HCT116 (cell line): ENCODE measurements at regions not wholly inside any gene's neighbourhood (a gene's known extent, or its start where the extent isn't known, plus 50 kb on each side); places are given as distances from the start of the nearest gene placed in this dataset.
"Not testable (repeated sequence)": the region's sequence is repeated elsewhere in the genome, so short reads cannot be mapped to it uniquely, and the experiment has no call there.

Experiments
- CEBPB ChIP-seq: IDR thresholded peaks from 2 replicates; pipeline ENCODE4 v1.6.1; 2012; ENCODE audit warnings: low read depth
- EZH2 ChIP-seq: fragments of 200-600 bp; sonication (generic); IDR thresholded peaks from 2 replicates; pipeline ENCODE4 v1.6.1; 2017; ENCODE audit warnings: antibody characterized with exemption, mixed run types
- EZH2phosphoT487 ChIP-seq: fragments of 200-600 bp; IDR thresholded peaks from 2 replicates; pipeline ENCODE4 v1.6.1; 2018; ENCODE audit warnings: antibody characterized with exemption, borderline replicate concordance
- POLR2A ChIP-seq: IDR thresholded peaks from 2 replicates; pipeline ENCODE4 v1.7.0; 2011; ENCODE audit warnings: borderline replicate concordance; ENCODE audit not compliant: insufficient read depth, insufficient read length; ENCODE audit errors: extremely low read depth
- POLR2AphosphoS5 ChIP-seq: IDR thresholded peaks from 2 replicates; pipeline ENCODE4 v1.6.1; 2011; ENCODE audit warnings: mild to moderate bottlenecking, low read depth, low read length, moderate library complexity
- SIN3A ChIP-seq: IDR thresholded peaks from 2 replicates; pipeline ENCODE4 v1.6.1; 2012; ENCODE audit warnings: low read depth
- SRF ChIP-seq: IDR thresholded peaks from 2 replicates; pipeline ENCODE4 v1.6.1; 2012; ENCODE audit warnings: low read depth
- YY1 ChIP-seq: IDR thresholded peaks from 2 replicates; pipeline ENCODE4 v1.6.1; 2011; ENCODE audit warnings: low read length, low read depth, moderate library complexity, mild to moderate bottlenecking; ENCODE audit not compliant: insufficient replicate concordance; ENCODE audit errors: extremely low read depth
- TF ChIP-seq, protein P1 (sequence below), 3 experiments: fragments of 200-600 bp in 1 of 3; sonication (generic) in 1 of 3; IDR thresholded peaks in 2 of 3; conservative IDR thresholded peaks in 1 of 3; 2 replicates each; pipeline ENCODE4 v1.5.1; 2012 to 2017; ENCODE audit warnings: low read depth in 2 of 3, low read length in 2 of 3, antibody characterized with exemption in 1 of 3, borderline replicate concordance in 1 of 3, control low read depth in 1 of 3, mild to moderate bottlenecking in 1 of 3, mixed read lengths in 1 of 3, mixed run types in 1 of 3, moderate library complexity in 1 of 3; ENCODE audit not compliant: insufficient read depth in 1 of 3
- TF ChIP-seq, protein P2 (sequence below): IDR thresholded peaks from 2 replicates; pipeline ENCODE4 v1.6.1; 2012
- TF ChIP-seq, protein P3 (sequence below): IDR thresholded peaks from 2 replicates; pipeline ENCODE4 v1.6.1; 2012; ENCODE audit warnings: low read depth
- TF ChIP-seq, protein P4 (sequence below): IDR thresholded peaks from 2 replicates; pipeline ENCODE4 v1.6.1; 2011; ENCODE audit warnings: mild to moderate bottlenecking, low read length, moderate library complexity; ENCODE audit not compliant: insufficient replicate concordance; ENCODE audit errors: extremely low read depth

DNA sequence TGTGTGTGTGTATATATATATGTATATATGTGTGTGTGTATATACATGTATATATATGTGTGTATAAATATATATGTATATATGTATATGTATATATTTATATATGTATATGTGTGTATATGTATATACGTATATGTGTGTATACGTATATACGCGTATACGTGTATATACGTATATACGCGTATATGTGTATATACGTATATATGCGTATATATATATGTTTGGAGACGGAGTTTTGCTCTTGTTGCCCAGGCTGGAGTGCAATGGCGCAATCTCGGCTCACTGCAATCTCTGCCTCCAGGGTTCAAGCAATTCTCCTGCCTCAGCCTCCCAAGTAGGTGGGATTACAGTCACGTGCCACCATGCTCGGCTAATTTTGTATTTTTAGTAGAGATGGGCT is 212.6 kb downstream of the KCNJ2 start:
- TF ChIP-seq SRF, POLR2AphosphoS5, EZH2, SIN3A, CEBPB, EZH2phosphoT487, POLR2A, YY1: not testable (repeated sequence)
- TF ChIP-seq, protein P1, sequence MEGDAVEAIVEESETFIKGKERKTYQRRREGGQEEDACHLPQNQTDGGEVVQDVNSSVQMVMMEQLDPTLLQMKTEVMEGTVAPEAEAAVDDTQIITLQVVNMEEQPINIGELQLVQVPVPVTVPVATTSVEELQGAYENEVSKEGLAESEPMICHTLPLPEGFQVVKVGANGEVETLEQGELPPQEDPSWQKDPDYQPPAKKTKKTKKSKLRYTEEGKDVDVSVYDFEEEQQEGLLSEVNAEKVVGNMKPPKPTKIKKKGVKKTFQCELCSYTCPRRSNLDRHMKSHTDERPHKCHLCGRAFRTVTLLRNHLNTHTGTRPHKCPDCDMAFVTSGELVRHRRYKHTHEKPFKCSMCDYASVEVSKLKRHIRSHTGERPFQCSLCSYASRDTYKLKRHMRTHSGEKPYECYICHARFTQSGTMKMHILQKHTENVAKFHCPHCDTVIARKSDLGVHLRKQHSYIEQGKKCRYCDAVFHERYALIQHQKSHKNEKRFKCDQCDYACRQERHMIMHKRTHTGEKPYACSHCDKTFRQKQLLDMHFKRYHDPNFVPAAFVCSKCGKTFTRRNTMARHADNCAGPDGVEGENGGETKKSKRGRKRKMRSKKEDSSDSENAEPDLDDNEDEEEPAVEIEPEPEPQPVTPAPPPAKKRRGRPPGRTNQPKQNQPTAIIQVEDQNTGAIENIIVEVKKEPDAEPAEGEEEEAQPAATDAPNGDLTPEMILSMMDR (IDR thresholded peaks at IDR 0.05 in 2 of 3, conservative IDR thresholded peaks at IDR 0.05 in 1 of 3; ENCODE audit: borderline replicate concordance in 1 of 3, insufficient read depth in 1 of 3, low read depth in 2 of 3, low read length in 2 of 3): not testable (repeated sequence)
- TF ChIP-seq, protein P2, sequence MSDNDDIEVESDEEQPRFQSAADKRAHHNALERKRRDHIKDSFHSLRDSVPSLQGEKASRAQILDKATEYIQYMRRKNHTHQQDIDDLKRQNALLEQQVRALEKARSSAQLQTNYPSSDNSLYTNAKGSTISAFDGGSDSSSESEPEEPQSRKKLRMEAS: not testable (repeated sequence)
- TF ChIP-seq, protein P3, sequence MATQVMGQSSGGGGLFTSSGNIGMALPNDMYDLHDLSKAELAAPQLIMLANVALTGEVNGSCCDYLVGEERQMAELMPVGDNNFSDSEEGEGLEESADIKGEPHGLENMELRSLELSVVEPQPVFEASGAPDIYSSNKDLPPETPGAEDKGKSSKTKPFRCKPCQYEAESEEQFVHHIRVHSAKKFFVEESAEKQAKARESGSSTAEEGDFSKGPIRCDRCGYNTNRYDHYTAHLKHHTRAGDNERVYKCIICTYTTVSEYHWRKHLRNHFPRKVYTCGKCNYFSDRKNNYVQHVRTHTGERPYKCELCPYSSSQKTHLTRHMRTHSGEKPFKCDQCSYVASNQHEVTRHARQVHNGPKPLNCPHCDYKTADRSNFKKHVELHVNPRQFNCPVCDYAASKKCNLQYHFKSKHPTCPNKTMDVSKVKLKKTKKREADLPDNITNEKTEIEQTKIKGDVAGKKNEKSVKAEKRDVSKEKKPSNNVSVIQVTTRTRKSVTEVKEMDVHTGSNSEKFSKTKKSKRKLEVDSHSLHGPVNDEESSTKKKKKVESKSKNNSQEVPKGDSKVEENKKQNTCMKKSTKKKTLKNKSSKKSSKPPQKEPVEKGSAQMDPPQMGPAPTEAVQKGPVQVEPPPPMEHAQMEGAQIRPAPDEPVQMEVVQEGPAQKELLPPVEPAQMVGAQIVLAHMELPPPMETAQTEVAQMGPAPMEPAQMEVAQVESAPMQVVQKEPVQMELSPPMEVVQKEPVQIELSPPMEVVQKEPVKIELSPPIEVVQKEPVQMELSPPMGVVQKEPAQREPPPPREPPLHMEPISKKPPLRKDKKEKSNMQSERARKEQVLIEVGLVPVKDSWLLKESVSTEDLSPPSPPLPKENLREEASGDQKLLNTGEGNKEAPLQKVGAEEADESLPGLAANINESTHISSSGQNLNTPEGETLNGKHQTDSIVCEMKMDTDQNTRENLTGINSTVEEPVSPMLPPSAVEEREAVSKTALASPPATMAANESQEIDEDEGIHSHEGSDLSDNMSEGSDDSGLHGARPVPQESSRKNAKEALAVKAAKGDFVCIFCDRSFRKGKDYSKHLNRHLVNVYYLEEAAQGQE: not testable (repeated sequence)
- TF ChIP-seq, protein P4, sequence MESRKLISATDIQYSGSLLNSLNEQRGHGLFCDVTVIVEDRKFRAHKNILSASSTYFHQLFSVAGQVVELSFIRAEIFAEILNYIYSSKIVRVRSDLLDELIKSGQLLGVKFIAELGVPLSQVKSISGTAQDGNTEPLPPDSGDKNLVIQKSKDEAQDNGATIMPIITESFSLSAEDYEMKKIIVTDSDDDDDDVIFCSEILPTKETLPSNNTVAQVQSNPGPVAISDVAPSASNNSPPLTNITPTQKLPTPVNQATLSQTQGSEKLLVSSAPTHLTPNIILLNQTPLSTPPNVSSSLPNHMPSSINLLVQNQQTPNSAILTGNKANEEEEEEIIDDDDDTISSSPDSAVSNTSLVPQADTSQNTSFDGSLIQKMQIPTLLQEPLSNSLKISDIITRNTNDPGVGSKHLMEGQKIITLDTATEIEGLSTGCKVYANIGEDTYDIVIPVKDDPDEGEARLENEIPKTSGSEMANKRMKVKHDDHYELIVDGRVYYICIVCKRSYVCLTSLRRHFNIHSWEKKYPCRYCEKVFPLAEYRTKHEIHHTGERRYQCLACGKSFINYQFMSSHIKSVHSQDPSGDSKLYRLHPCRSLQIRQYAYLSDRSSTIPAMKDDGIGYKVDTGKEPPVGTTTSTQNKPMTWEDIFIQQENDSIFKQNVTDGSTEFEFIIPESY: not testable (repeated sequence)
